SK-N-SH (cell line): ENCODE measurements at regions not wholly inside any gene's neighbourhood (a gene's known extent, or its start where the extent isn't known, plus 50 kb on each side); places are given as distances from the start of the nearest gene placed in this dataset.

ENCODE experiments used
- ELF1 ChIP-seq: IDR thresholded peaks from 2 replicates; pipeline ENCODE4 v1.4.0; 2012
- TF ChIP-seq, protein P1 (sequence below): fragments of 200-600 bp; sonication (generic); IDR thresholded peaks from 2 replicates; pipeline ENCODE4 v1.6.1; 2017; ENCODE audit warnings: antibody characterized with exemption, mild to moderate bottlenecking, moderate library complexity

GRCh38 chr10:4470231-4470835 lies 355.7 kb upstream of the AKR1E2 start:
- TF ChIP-seq, protein P1, sequence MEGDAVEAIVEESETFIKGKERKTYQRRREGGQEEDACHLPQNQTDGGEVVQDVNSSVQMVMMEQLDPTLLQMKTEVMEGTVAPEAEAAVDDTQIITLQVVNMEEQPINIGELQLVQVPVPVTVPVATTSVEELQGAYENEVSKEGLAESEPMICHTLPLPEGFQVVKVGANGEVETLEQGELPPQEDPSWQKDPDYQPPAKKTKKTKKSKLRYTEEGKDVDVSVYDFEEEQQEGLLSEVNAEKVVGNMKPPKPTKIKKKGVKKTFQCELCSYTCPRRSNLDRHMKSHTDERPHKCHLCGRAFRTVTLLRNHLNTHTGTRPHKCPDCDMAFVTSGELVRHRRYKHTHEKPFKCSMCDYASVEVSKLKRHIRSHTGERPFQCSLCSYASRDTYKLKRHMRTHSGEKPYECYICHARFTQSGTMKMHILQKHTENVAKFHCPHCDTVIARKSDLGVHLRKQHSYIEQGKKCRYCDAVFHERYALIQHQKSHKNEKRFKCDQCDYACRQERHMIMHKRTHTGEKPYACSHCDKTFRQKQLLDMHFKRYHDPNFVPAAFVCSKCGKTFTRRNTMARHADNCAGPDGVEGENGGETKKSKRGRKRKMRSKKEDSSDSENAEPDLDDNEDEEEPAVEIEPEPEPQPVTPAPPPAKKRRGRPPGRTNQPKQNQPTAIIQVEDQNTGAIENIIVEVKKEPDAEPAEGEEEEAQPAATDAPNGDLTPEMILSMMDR: no peak
- TF ChIP-seq ELF1: no peak
